OCI-LY3 (cell line): ENCODE measurements at regions not wholly inside any gene's neighbourhood (a gene's known extent, or its start where the extent isn't known, plus 50 kb on each side); places are given as distances from the start of the nearest gene placed in this dataset.

Source experiments
- H2AFZ ChIP-seq: fragments of 200-600, 300-600 bp; shearing (Covaris generic); 2 replicates; pipeline ENCODE4 v1.6.0; 2014; ENCODE audit warnings: antibody characterized with exemption, low read depth, low read length
- H3K27ac ChIP-seq: fragments of 200-600, 300-600 bp; sonication (generic); 2 replicates; pipeline ENCODE4 v1.5.1; 2014; ENCODE audit warnings: mild to moderate bottlenecking, low read length, moderate library complexity, mixed read lengths
- H3K27me3 ChIP-seq: fragments of 200-600, 300-600 bp; sonication (generic); 2 replicates; pipeline ENCODE4 v1.6.1; 2014; ENCODE audit warnings: low read depth, low read length, mixed read lengths
- H3K36me3 ChIP-seq: fragments of 200-600, 300-600 bp; sonication (generic); replicated peaks from 2 replicates; pipeline ENCODE3; 2014; ENCODE audit warnings: low read depth, low read length, mixed read lengths
- H3K4me1 ChIP-seq: fragments of 300-600, 200-600 bp; sonication (generic); 2 replicates; pipeline ENCODE4 v1.6.1; 2014; ENCODE audit warnings: low read length, mixed read lengths
- H3K4me2 ChIP-seq: fragments of 200-600, 300-600 bp; sonication (generic); 2 replicates; pipeline ENCODE4 v1.6.1; 2014; ENCODE audit warnings: low read length, mixed read lengths
- H3K4me3 ChIP-seq: fragments of 300-600, 200-600 bp; sonication (generic); 2 replicates; pipeline ENCODE4 v1.5.1; 2014; ENCODE audit warnings: antibody characterized with exemption, mild to moderate bottlenecking, low read length, moderate library complexity
- H3K79me2 ChIP-seq: fragments of 300-600, 200-600 bp; shearing (Covaris generic); 2 replicates; pipeline ENCODE4 v1.6.1; 2014; ENCODE audit warnings: mild to moderate bottlenecking, low read length, mixed read lengths
- H3K9ac ChIP-seq: fragments of 300-600, 200-600 bp; shearing (Covaris generic); 2 replicates; pipeline ENCODE4 v1.6.0; 2014; ENCODE audit warnings: mild to moderate bottlenecking, low read length, moderate library complexity
- H3K9me3 ChIP-seq: fragments of 200-600, 300-600 bp; shearing (Covaris generic); 2 replicates; pipeline ENCODE4 v1.6.1; 2014; ENCODE audit warnings: low read length, mixed read lengths; ENCODE audit not compliant: insufficient read depth
- H4K20me1 ChIP-seq: fragments of 200-600, 300-600 bp; sonication (generic); 2 replicates; pipeline ENCODE4 v1.6.1; 2016; ENCODE audit warnings: low read length, mixed read lengths; ENCODE audit not compliant: insufficient read depth
- EZH2phosphoT487 ChIP-seq: fragments of 200-600 bp; shearing (Covaris generic); IDR thresholded peaks from 2 replicates; pipeline ENCODE4 v1.6.1; 2018; ENCODE audit warnings: antibody characterized with exemption, mixed run types, low read depth
- TF ChIP-seq, protein P1 (sequence below): fragments of 200-600, 300-600 bp; sonication (generic); IDR thresholded peaks from 2 replicates; pipeline ENCODE4 v1.5.1; 2014; ENCODE audit warnings: antibody characterized with exemption, low read length, low read depth

DNA sequence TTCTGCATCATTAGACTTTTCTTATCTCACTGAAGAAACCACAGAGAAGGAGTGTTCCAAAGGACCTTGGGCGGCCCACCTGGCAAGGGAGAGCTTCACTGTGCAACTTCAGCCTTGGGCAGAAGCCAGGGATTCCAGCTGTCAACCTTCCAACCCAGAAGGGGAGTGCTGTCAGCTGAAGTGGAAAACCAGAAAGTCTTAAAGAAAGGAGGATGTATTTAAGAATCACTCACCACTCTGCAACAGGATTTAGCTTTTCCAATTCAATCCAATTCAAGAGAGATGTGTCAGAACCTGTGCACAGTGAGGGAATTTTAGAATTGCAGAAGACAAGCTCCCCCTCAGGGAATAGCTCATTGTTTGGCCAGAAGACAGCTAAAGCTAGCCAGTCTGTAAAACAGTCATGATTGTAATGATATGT is 553.7 kb downstream of the CD83 start:
- H3K79me2 ChIP-seq = no peaks in the 10 kb centered on the region

DNA sequence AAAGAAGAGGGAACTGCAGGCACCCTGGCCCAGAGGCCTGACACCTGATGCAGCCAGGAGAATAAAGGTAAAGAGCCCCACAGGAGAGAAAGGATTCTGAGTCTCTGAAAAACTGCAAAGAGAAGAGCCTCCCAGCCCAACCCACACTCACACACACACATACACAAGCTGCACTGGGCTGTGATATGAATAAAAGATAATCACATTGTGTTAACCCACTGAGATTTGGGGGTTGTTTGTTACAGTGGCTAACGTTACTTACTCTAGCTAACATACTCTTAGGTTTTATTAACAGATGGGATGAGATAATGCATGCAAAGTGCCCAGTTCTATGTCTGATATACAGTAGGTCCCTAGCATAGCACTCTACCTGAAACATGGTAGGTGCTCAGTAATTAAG is 554.4 kb downstream of the CD83 start:
- Histone ChIP-seq H2AFZ (no peak overlapping the region), H4K20me1 (no peaks in the 10 kb centered on the region), H3K9ac (no peak overlapping the region), H3K27ac (no peak overlapping the region), H3K27me3 (no peaks in the 10 kb centered on the region), H3K79me2 (no peaks in the 10 kb centered on the region), H3K4me2 (no peak overlapping the region), H3K4me3 (no peak overlapping the region), H3K36me3 (no peaks in the 10 kb centered on the region), H3K4me1 (no peaks in the 10 kb centered on the region), H3K9me3 (no peaks in the 10 kb centered on the region)
- TF ChIP-seq, protein P1, sequence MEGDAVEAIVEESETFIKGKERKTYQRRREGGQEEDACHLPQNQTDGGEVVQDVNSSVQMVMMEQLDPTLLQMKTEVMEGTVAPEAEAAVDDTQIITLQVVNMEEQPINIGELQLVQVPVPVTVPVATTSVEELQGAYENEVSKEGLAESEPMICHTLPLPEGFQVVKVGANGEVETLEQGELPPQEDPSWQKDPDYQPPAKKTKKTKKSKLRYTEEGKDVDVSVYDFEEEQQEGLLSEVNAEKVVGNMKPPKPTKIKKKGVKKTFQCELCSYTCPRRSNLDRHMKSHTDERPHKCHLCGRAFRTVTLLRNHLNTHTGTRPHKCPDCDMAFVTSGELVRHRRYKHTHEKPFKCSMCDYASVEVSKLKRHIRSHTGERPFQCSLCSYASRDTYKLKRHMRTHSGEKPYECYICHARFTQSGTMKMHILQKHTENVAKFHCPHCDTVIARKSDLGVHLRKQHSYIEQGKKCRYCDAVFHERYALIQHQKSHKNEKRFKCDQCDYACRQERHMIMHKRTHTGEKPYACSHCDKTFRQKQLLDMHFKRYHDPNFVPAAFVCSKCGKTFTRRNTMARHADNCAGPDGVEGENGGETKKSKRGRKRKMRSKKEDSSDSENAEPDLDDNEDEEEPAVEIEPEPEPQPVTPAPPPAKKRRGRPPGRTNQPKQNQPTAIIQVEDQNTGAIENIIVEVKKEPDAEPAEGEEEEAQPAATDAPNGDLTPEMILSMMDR = no peak
- no peak for TF ChIP-seq EZH2phosphoT487

More for the DNA sequence above, 553.7 kb downstream of the CD83 start:
- no peak overlapping the region for H3K4me3 ChIP-seq
- H3K27ac ChIP-seq = no peak overlapping the region
- H3K9ac ChIP-seq = no peak overlapping the region
- H4K20me1 ChIP-seq = no peaks in the 10 kb centered on the region
- no peaks in the 10 kb centered on the region for H3K36me3 ChIP-seq
- TF ChIP-seq EZH2phosphoT487 = no peak
- peaks cover 1% of the 10 kb centered on the region for H3K4me1 ChIP-seq
- H3K27me3 ChIP-seq = no peaks in the 10 kb centered on the region
- no peaks in the 10 kb centered on the region for H3K9me3 ChIP-seq
- H2AFZ ChIP-seq = no peak overlapping the region
- H3K4me2 ChIP-seq = no peak overlapping the region

DNA sequence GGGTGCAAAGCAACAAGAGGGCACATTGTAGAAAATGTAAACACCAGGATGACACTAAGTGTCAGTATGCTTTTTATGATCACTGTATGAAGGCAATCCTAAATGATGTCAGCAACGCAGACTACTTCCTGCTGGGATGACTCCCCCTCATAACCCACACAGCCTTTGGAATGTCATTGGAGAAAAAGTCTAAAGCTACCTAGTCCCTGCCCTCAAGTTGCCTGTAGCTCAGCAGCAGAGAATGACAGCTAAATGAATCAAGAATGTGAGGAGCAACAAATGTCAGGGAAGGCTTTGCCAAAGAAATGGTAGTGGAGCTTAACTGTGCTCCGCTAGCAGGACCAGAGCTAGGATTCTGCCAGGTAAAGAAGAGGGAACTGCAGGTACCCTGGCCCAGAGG is 555.6 kb downstream of the CD83 start:
- Histone ChIP-seq H2AFZ (no peak overlapping the region), H3K9ac (no peak overlapping the region), H3K4me2 (no peak overlapping the region), H3K4me3 (no peak overlapping the region), H3K36me3 (no peaks in the 10 kb centered on the region), H3K79me2 (no peaks in the 10 kb centered on the region), H4K20me1 (no peaks in the 10 kb centered on the region), H3K9me3 (no peaks in the 10 kb centered on the region), H3K27ac (no peak overlapping the region), H3K4me1 (no peaks in the 10 kb centered on the region), H3K27me3 (no peaks in the 10 kb centered on the region)
- TF ChIP-seq, protein P1 = no peak
- no peak for TF ChIP-seq EZH2phosphoT487

DNA sequence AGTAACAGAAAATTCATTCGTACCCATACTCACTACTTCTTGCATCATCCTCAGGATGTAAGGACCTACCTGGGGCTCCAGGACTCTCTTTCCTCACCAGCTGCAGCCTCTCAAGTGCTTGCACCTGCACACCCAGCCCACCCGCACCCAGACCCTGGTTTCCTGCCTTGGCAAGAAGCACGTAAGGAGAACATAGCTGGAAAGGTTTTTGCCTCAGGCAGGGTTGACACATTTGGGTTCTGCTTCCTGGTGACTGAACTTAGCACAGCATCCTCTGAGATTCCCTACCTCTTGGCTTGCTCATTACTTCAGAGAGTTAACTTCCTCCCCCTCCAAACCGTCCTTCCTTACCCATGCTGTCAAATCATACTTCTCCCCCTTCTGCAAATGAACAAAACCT is 556.9 kb downstream of the CD83 start:
- Histone ChIP-seq H3K27ac (no peak overlapping the region), H3K9ac (no peak overlapping the region), H3K4me1 (no peaks in the 10 kb centered on the region), H4K20me1 (no peaks in the 10 kb centered on the region), H3K4me3 (no peak overlapping the region), H3K79me2 (no peaks in the 10 kb centered on the region), H3K27me3 (no peaks in the 10 kb centered on the region), H3K36me3 (no peaks in the 10 kb centered on the region), H2AFZ (no peak overlapping the region), H3K4me2 (no peak overlapping the region), H3K9me3 (no peaks in the 10 kb centered on the region)
- no peak for TF ChIP-seq EZH2phosphoT487
- TF ChIP-seq, protein P1 = no peak
